GM23338 (cell line): ENCODE measurements at regions not wholly inside any gene's neighbourhood (a gene's known extent, or its start where the extent isn't known, plus 50 kb on each side); places are given as distances from the start of the nearest gene placed in this dataset.
"Not testable (repeated sequence)": the region's sequence is repeated elsewhere in the genome, so short reads cannot be mapped to it uniquely, and the experiment has no call there.

Experiments
- ATAC-seq: fragments of 200-7000 bp; cut with Tn5 transposase; 3 replicates; pipeline ENCODE4 v1.9.1; 2020
- DNase-seq: peaks from one replicate; pipeline ENCODE4 v3.0.0-alpha.2; 2015; ENCODE audit warnings: low spot score
- H2AFZ ChIP-seq: fragments of 200-600 bp; sonication (generic); 2 replicates; pipeline ENCODE4 v1.8.0; 2016; ENCODE audit warnings: antibody characterized with exemption, mild to moderate bottlenecking, moderate library complexity
- H3F3A ChIP-seq: fragments of 200-600 bp; sonication (generic); replicated peaks from 2 replicates; pipeline ENCODE4 v1.8.0; 2017; ENCODE audit warnings: antibody characterized with exemption, mixed run types, low read depth
- H3K27ac ChIP-seq: fragments of 200-600 bp; sonication (generic); 2 replicates; pipeline ENCODE4 v1.6.1; 2016; ENCODE audit warnings: low read depth
- H3K27me3 ChIP-seq: fragments of 200-600 bp; sonication (generic); 2 replicates; pipeline ENCODE4 v1.8.0; 2016; ENCODE audit warnings: mild to moderate bottlenecking, mixed run types, moderate library complexity; ENCODE audit not compliant: insufficient read depth
- H3K36me3 ChIP-seq: fragments of 200-600 bp; sonication (generic); 2 replicates; pipeline ENCODE4 v1.8.0; 2016; ENCODE audit warnings: mild to moderate bottlenecking; ENCODE audit not compliant: insufficient read depth
- H3K4me1 ChIP-seq: fragments of 200-600 bp; sonication (generic); 2 replicates; pipeline ENCODE4 v1.8.0; 2016; ENCODE audit warnings: mild to moderate bottlenecking, moderate library complexity; ENCODE audit not compliant: insufficient read depth
- H3K4me2 ChIP-seq: fragments of 200-600 bp; sonication (generic); 2 replicates; pipeline ENCODE4 v1.7.1; 2017; ENCODE audit warnings: mixed run types
- H3K4me3 ChIP-seq: fragments of 200-600 bp; sonication (generic); 2 replicates; pipeline ENCODE4 v1.6.1; 2016; ENCODE audit warnings: mixed run types
- H3K79me2 ChIP-seq: fragments of 200-600 bp; sonication (generic); replicated peaks from 2 replicates; pipeline ENCODE4 v1.8.0; 2017; ENCODE audit warnings: mild to moderate bottlenecking; ENCODE audit not compliant: insufficient read depth
- H3K9me2 ChIP-seq: fragments of 200-600 bp; sonication (generic); 2 replicates; pipeline ENCODE4 v1.8.0; 2017; ENCODE audit not compliant: insufficient read depth
- H4K20me1 ChIP-seq: fragments of 200-600 bp; sonication (generic); replicated peaks from 2 replicates; pipeline ENCODE4 v1.8.0; 2017; ENCODE audit warnings: mild to moderate bottlenecking; ENCODE audit not compliant: insufficient read depth
- H3K27ac Mint-ChIP-seq: 2 replicates; pipeline ENCODE4 v1.8.0; 2020; ENCODE audit warnings: inconsistent platforms, mild to moderate bottlenecking, moderate library complexity, mixed read lengths
- H3K27me3 Mint-ChIP-seq: 3 replicates; pipeline ENCODE4 v1.8.0; 2022; ENCODE audit warnings: low read depth, mild to moderate bottlenecking, moderate library complexity, mixed read lengths, inconsistent platforms; ENCODE audit not compliant: insufficient read depth, poor library complexity
- H3K36me3 Mint-ChIP-seq: 3 replicates; pipeline ENCODE4 v1.8.0; 2021; ENCODE audit warnings: low read depth, mild to moderate bottlenecking, inconsistent platforms, moderate library complexity, mixed read lengths
- H3K4me1 Mint-ChIP-seq: 3 replicates; pipeline ENCODE4 v1.8.0; 2020; ENCODE audit warnings: mild to moderate bottlenecking, inconsistent platforms, mixed read lengths
- H3K4me3 Mint-ChIP-seq: 3 replicates; pipeline ENCODE4 v1.8.0; 2021; ENCODE audit warnings: moderate library complexity, mild to moderate bottlenecking, inconsistent platforms, mixed read lengths
- H3K9me3 Mint-ChIP-seq: 3 replicates; pipeline ENCODE4 v1.8.0; 2020; ENCODE audit warnings: moderate library complexity, mild to moderate bottlenecking, inconsistent platforms, mixed read lengths
- CREB1 ChIP-seq: fragments of 250-450 bp; sonication (Bioruptor Pico); IDR thresholded peaks from 2 replicates; pipeline ENCODE4 v1.5.0; 2020; ENCODE audit warnings: low read depth, mild to moderate bottlenecking, moderate library complexity
- EZH2 ChIP-seq: fragments of 200-600 bp; sonication (generic); IDR thresholded peaks from one replicate; pipeline ENCODE4 v1.8.0; 2017; ENCODE audit warnings: antibody characterized with exemption, mild to moderate bottlenecking, low read depth; ENCODE audit not compliant: unreplicated experiment
- EZH2phosphoT487 ChIP-seq: fragments of 200-600 bp; sonication (generic); IDR thresholded peaks from one replicate; pipeline ENCODE4 v1.8.1; 2018; ENCODE audit warnings: antibody characterized with exemption; ENCODE audit not compliant: unreplicated experiment
- STAT1 ChIP-seq: IDR thresholded peaks from one replicate; pipeline ENCODE4 v1.6.1; 2016; ENCODE audit warnings: antibody characterized with exemption; ENCODE audit not compliant: unreplicated experiment
- ZNF114 ChIP-seq: fragments of 250-450 bp; sonication (Bioruptor Pico); IDR thresholded peaks from 2 replicates; pipeline ENCODE4 v1.5.0; 2020; ENCODE audit warnings: mild to moderate bottlenecking, moderate library complexity
- ZNF331 ChIP-seq: fragments of 250-450 bp; sonication (Bioruptor Pico); IDR thresholded peaks from 2 replicates; pipeline ENCODE4 v1.5.0; 2020; ENCODE audit warnings: low read depth, mild to moderate bottlenecking, moderate library complexity
- TF ChIP-seq, protein P1 (sequence below), 2 experiments: fragments of 200-600 bp in 1 of 2; sonication (generic) in 1 of 2; conservative IDR thresholded peaks; 2 replicates each; pipeline versions ENCODE4 v1.5.1 to v1.6.1; 2016 to 2017; ENCODE audit warnings: antibody characterized with exemption in 2 of 2, low read depth in 2 of 2, mild to moderate bottlenecking in 2 of 2, moderate library complexity in 1 of 2
- TF ChIP-seq, protein P2 (sequence below): fragments of 250-450 bp; sonication (Bioruptor Pico); IDR thresholded peaks from 2 replicates; pipeline ENCODE4 v1.5.0; 2020; ENCODE audit warnings: mild to moderate bottlenecking, moderate library complexity
- TF ChIP-seq, protein P3 (sequence below): IDR thresholded peaks from 2 replicates; pipeline ENCODE4 v1.6.1; 2016; ENCODE audit warnings: antibody characterized with exemption
- TF ChIP-seq, protein P4 (sequence below): IDR thresholded peaks from one replicate; pipeline ENCODE4 v1.6.1; 2018; ENCODE audit warnings: antibody characterized with exemption; ENCODE audit not compliant: unreplicated experiment

DNA sequence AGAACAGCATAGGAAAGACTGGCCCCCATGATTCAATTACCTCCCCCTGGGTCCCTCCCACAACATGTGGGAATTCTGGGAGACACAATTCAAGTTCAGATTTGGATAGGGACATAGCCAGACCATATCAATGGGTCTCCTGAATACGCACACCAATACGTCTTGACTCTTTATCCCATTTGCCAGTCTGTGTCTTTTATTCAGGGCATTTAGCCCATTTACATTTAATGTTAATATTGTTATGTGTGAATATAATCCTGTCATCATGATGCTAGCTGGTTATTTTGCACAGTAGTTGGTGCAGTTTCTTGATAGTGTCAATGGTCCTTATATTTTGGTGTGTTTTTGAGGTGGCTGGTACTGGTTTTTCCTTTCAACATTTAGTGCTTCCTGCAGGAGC, 256.1 kb downstream of the ZNF608 start:
- H3K27me3 Mint-ChIP-seq, H3K79me2 ChIP-seq, ATAC-seq, H3K4me2 ChIP-seq, H3K36me3 ChIP-seq, H3F3A ChIP-seq, H3K4me3 Mint-ChIP-seq, H3K27me3 ChIP-seq, H3K27ac Mint-ChIP-seq, H3K4me1 ChIP-seq, H2AFZ ChIP-seq, H3K27ac ChIP-seq, H4K20me1 ChIP-seq, H3K4me3 ChIP-seq, DNase-seq, H3K4me1 Mint-ChIP-seq: not testable (repeated sequence)
- peaks cover 20% of the 10 kb centered on the region for H3K9me2 ChIP-seq
- peaks cover 46% of the 10 kb centered on the region for H3K9me3 Mint-ChIP-seq
- H3K36me3 Mint-ChIP-seq: peaks cover 62% of the 10 kb centered on the region

DNA sequence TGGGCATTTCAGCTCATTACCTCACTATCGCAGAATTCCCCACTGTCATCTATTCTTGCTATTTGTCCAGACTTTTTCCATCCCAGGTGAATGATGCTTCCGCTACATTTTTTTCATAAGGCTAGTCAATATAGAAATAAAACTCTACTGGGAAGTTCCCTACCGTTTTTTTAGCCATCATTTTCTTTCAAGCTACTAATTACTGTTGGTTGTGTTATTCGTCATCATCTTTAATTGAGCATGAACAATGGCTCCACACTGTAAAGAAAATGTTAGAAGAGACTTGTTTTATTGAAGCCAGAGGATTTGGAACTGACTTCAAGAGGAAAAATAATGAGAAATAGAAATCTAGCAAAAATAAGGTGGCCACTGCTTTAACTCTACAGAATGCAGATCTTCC, 265.0 kb downstream of the ZNF608 start:
- ATAC-seq (no peak), DNase-seq (no peak)
- Mint-ChIP-seq H3K9me3 (peaks cover under 1% of the 10 kb centered on the region; the same call in 1 of the 3 replicates), H3K36me3 (peaks cover 10% of the 10 kb centered on the region; the same call in 2 of the 3 replicates), H3K27me3 (no peaks in the 10 kb centered on the region), H3K4me1 (peaks cover 18% of the 10 kb centered on the region), H3K4me3 (no peak overlapping the region), H3K27ac (no peak overlapping the region)
- no peak overlapping the region for H3K4me3 ChIP-seq
- H3K36me3 ChIP-seq: no peaks in the 10 kb centered on the region
- no peak overlapping the region for H3K4me2 ChIP-seq
- no peak overlapping the region for H2AFZ ChIP-seq
- H4K20me1 ChIP-seq: no peaks in the 10 kb centered on the region
- H3K9me2 ChIP-seq: peaks cover 11% of the 10 kb centered on the region; the same call in 1 of the 2 replicates
- H3K27me3 ChIP-seq: no peaks in the 10 kb centered on the region
- no peaks in the 10 kb centered on the region for H3K79me2 ChIP-seq
- no peak overlapping the region for H3K27ac ChIP-seq
- H3F3A ChIP-seq: no peaks in the 10 kb centered on the region; the same call in 1 of the 2 replicates
- H3K4me1 ChIP-seq: peaks cover 19% of the 10 kb centered on the region
- TF ChIP-seq EZH2phosphoT487 (no peak), ZNF331 (CRISPR knock-in tag) (no peak), EZH2 (no peak), CREB1 (no peak), STAT1 (no peak), ZNF114 (CRISPR knock-in tag) (no peak)
- TF ChIP-seq, protein P1, sequence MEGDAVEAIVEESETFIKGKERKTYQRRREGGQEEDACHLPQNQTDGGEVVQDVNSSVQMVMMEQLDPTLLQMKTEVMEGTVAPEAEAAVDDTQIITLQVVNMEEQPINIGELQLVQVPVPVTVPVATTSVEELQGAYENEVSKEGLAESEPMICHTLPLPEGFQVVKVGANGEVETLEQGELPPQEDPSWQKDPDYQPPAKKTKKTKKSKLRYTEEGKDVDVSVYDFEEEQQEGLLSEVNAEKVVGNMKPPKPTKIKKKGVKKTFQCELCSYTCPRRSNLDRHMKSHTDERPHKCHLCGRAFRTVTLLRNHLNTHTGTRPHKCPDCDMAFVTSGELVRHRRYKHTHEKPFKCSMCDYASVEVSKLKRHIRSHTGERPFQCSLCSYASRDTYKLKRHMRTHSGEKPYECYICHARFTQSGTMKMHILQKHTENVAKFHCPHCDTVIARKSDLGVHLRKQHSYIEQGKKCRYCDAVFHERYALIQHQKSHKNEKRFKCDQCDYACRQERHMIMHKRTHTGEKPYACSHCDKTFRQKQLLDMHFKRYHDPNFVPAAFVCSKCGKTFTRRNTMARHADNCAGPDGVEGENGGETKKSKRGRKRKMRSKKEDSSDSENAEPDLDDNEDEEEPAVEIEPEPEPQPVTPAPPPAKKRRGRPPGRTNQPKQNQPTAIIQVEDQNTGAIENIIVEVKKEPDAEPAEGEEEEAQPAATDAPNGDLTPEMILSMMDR (conservative IDR thresholded peaks at IDR 0.05; ENCODE audit: low read depth in 2 of 2): no peak
- TF ChIP-seq, protein P2, sequence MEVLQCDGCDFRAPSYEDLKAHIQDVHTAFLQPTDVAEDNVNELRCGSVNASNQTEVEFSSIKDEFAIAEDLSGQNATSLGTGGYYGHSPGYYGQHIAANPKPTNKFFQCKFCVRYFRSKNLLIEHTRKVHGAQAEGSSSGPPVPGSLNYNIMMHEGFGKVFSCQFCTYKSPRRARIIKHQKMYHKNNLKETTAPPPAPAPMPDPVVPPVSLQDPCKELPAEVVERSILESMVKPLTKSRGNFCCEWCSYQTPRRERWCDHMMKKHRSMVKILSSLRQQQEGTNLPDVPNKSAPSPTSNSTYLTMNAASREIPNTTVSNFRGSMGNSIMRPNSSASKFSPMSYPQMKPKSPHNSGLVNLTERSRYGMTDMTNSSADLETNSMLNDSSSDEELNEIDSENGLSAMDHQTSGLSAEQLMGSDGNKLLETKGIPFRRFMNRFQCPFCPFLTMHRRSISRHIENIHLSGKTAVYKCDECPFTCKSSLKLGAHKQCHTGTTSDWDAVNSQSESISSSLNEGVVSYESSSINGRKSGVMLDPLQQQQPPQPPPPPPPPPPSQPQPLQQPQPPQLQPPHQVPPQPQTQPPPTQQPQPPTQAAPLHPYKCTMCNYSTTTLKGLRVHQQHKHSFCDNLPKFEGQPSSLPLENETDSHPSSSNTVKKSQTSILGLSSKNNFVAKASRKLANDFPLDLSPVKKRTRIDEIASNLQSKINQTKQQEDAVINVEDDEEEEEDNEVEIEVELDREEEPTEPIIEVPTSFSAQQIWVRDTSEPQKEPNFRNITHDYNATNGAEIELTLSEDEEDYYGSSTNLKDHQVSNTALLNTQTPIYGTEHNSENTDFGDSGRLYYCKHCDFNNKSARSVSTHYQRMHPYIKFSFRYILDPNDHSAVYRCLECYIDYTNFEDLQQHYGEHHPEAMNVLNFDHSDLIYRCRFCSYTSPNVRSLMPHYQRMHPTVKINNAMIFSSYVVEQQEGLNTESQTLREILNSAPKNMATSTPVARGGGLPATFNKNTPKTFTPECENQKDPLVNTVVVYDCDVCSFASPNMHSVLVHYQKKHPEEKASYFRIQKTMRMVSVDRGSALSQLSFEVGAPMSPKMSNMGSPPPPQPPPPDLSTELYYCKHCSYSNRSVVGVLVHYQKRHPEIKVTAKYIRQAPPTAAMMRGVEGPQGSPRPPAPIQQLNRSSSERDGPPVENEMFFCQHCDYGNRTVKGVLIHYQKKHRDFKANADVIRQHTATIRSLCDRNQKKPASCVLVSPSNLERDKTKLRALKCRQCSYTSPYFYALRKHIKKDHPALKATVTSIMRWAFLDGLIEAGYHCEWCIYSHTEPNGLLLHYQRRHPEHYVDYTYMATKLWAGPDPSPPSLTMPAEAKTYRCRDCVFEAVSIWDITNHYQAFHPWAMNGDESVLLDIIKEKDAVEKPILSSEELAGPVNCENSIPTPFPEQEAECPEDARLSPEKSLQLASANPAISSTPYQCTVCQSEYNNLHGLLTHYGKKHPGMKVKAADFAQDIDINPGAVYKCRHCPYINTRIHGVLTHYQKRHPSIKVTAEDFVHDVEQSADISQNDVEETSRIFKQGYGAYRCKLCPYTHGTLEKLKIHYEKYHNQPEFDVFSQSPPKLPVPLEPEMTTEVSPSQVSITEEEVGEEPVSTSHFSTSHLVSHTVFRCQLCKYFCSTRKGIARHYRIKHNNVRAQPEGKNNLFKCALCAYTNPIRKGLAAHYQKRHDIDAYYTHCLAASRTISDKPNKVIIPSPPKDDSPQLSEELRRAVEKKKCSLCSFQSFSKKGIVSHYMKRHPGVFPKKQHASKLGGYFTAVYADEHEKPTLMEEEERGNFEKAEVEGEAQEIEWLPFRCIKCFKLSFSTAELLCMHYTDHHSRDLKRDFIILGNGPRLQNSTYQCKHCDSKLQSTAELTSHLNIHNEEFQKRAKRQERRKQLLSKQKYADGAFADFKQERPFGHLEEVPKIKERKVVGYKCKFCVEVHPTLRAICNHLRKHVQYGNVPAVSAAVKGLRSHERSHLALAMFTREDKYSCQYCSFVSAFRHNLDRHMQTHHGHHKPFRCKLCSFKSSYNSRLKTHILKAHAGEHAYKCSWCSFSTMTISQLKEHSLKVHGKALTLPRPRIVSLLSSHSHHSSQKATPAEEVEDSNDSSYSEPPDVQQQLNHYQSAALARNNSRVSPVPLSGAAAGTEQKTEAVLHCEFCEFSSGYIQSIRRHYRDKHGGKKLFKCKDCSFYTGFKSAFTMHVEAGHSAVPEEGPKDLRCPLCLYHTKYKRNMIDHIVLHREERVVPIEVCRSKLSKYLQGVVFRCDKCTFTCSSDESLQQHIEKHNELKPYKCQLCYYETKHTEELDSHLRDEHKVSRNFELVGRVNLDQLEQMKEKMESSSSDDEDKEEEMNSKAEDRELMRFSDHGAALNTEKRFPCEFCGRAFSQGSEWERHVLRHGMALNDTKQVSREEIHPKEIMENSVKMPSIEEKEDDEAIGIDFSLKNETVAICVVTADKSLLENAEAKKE (CRISPR knock-in tag): no peak
- TF ChIP-seq, protein P3, sequence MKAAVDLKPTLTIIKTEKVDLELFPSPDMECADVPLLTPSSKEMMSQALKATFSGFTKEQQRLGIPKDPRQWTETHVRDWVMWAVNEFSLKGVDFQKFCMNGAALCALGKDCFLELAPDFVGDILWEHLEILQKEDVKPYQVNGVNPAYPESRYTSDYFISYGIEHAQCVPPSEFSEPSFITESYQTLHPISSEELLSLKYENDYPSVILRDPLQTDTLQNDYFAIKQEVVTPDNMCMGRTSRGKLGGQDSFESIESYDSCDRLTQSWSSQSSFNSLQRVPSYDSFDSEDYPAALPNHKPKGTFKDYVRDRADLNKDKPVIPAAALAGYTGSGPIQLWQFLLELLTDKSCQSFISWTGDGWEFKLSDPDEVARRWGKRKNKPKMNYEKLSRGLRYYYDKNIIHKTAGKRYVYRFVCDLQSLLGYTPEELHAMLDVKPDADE: no peak
- TF ChIP-seq, protein P4, sequence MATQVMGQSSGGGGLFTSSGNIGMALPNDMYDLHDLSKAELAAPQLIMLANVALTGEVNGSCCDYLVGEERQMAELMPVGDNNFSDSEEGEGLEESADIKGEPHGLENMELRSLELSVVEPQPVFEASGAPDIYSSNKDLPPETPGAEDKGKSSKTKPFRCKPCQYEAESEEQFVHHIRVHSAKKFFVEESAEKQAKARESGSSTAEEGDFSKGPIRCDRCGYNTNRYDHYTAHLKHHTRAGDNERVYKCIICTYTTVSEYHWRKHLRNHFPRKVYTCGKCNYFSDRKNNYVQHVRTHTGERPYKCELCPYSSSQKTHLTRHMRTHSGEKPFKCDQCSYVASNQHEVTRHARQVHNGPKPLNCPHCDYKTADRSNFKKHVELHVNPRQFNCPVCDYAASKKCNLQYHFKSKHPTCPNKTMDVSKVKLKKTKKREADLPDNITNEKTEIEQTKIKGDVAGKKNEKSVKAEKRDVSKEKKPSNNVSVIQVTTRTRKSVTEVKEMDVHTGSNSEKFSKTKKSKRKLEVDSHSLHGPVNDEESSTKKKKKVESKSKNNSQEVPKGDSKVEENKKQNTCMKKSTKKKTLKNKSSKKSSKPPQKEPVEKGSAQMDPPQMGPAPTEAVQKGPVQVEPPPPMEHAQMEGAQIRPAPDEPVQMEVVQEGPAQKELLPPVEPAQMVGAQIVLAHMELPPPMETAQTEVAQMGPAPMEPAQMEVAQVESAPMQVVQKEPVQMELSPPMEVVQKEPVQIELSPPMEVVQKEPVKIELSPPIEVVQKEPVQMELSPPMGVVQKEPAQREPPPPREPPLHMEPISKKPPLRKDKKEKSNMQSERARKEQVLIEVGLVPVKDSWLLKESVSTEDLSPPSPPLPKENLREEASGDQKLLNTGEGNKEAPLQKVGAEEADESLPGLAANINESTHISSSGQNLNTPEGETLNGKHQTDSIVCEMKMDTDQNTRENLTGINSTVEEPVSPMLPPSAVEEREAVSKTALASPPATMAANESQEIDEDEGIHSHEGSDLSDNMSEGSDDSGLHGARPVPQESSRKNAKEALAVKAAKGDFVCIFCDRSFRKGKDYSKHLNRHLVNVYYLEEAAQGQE: no peak
